ENCODE measurements at regions not wholly inside any gene's neighbourhood (a gene's known extent, or its start where the extent isn't known, plus 50 kb on each side); places are given as distances from the start of the nearest gene placed in this dataset.
"Not testable (repeated sequence)": the region's sequence is repeated elsewhere in the genome, so short reads cannot be mapped to it uniquely, and the experiment has no call there.

GRCh38 chr2:216992056-216992675 is 132.3 kb upstream of the TNP1 start:
- H3K9me3 ChIP-seq (replicated peaks; ENCODE audit: control insufficient read depth, low read depth, low read length) = no peaks in the 10 kb centered on the region
- H3K27me3 ChIP-seq (ENCODE audit: control insufficient read depth, insufficient read depth, low read length) = no peaks in the 10 kb centered on the region
- H3K27ac ChIP-seq (ENCODE audit: low read length) = peak overlapping the region; percentile 72
- no peak overlapping the region for H3K4me3 ChIP-seq (ENCODE audit: low read length)
- DNase-seq = peak; percentile 85
- peaks cover 49% of the 10 kb centered on the region for H3K4me1 ChIP-seq (ENCODE audit: control insufficient read depth, insufficient read depth, low read length)
- 20% methylated on average over 1 of the region's 3 CpGs for WGBS (ENCODE audit: insufficient coverage)
- H3K36me3 ChIP-seq (ENCODE audit: control insufficient read depth, insufficient read depth, low read length) = no peaks in the 10 kb centered on the region

- Histone ChIP-seq H3K27me3 (ENCODE audit: control insufficient read depth, insufficient read depth, low read length) (no peaks in the 10 kb centered on the region), H3K4me3 (ENCODE audit: low read length) (no peak overlapping the region), H3K4me1 (ENCODE audit: control insufficient read depth, insufficient read depth, low read length) (peaks cover 53% of the 10 kb centered on the region), H3K36me3 (ENCODE audit: control insufficient read depth, insufficient read depth, low read length) (no peaks in the 10 kb centered on the region), H3K27ac (ENCODE audit: low read length) (peak overlapping the region; percentile 72), H3K9me3 (replicated peaks; ENCODE audit: control insufficient read depth, low read depth, low read length) (no peaks in the 10 kb centered on the region)
- peak; percentile 89 for DNase-seq
- WGBS (ENCODE audit: insufficient coverage) = no CpG with 5 or more reads among the region's 1 CpG
Observed at GRCh38 chr2:216991563-216991962, 131.7 kb upstream of the TNP1 start.

GRCh38 chr2:216989340-216990129 is 129.7 kb upstream of the TNP1 start:
- H3K36me3 ChIP-seq (ENCODE audit: control insufficient read depth, insufficient read depth, low read length) = no peaks in the 10 kb centered on the region
- WGBS (ENCODE audit: insufficient coverage) = no CpG with 5 or more reads among the region's 5 CpGs
- peaks cover 54% of the 10 kb centered on the region for H3K4me1 ChIP-seq (ENCODE audit: control insufficient read depth, insufficient read depth, low read length)
- no peak overlapping the region for H3K27ac ChIP-seq (ENCODE audit: low read length)
- H3K9me3 ChIP-seq (replicated peaks; ENCODE audit: control insufficient read depth, low read depth, low read length) = no peaks in the 10 kb centered on the region
- DNase-seq = peak; percentile 64
- H3K27me3 ChIP-seq (ENCODE audit: control insufficient read depth, insufficient read depth, low read length) = peaks cover 2% of the 10 kb centered on the region
- no peak overlapping the region for H3K4me3 ChIP-seq (ENCODE audit: low read length)

- H3K36me3 ChIP-seq (ENCODE audit: control insufficient read depth, insufficient read depth, low read length) = no peaks in the 10 kb centered on the region
- 52% methylated on average over 5 of the region's 6 CpGs for WGBS (ENCODE audit: insufficient coverage)
- H3K4me1 ChIP-seq (ENCODE audit: control insufficient read depth, insufficient read depth, low read length) = peaks cover 45% of the 10 kb centered on the region
- H3K4me3 ChIP-seq (ENCODE audit: low read length) = no peak overlapping the region
- peak; percentile 98 for DNase-seq
- H3K27me3 ChIP-seq (ENCODE audit: control insufficient read depth, insufficient read depth, low read length) = peaks cover 2% of the 10 kb centered on the region
- H3K27ac ChIP-seq (ENCODE audit: low read length) = peak overlapping the region; percentile 91
- no peaks in the 10 kb centered on the region for H3K9me3 ChIP-seq (replicated peaks; ENCODE audit: control insufficient read depth, low read depth, low read length)
Observed at GRCh38 chr2:216987252-216987821, 127.5 kb upstream of the TNP1 start.

- Histone ChIP-seq H3K4me1 (ENCODE audit: control insufficient read depth, insufficient read depth, low read length) (peaks cover 31% of the 10 kb centered on the region), H3K4me3 (ENCODE audit: low read length) (no peak overlapping the region), H3K36me3 (ENCODE audit: control insufficient read depth, insufficient read depth, low read length) (no peaks in the 10 kb centered on the region), H3K27me3 (ENCODE audit: control insufficient read depth, insufficient read depth, low read length) (peaks cover 2% of the 10 kb centered on the region), H3K27ac (ENCODE audit: low read length) (peak overlapping the region; percentile 29), H3K9me3 (replicated peaks; ENCODE audit: control insufficient read depth, low read depth, low read length) (no peaks in the 10 kb centered on the region)
- DNase-seq = no peak
- WGBS (ENCODE audit: insufficient coverage) = 62% methylated on average over 13 of the region's 13 CpGs
Observed at GRCh38 chr2:216985658-216986141, 125.8 kb upstream of the TNP1 start.

GRCh38 chr2:216984937-216985336 is 125.1 kb upstream of the TNP1 start:
- Histone ChIP-seq H3K27me3 (ENCODE audit: control insufficient read depth, insufficient read depth, low read length) (peaks cover 2% of the 10 kb centered on the region), H3K27ac (ENCODE audit: low read length) (no peak overlapping the region), H3K4me3 (ENCODE audit: low read length) (no peak overlapping the region), H3K36me3 (ENCODE audit: control insufficient read depth, insufficient read depth, low read length) (no peaks in the 10 kb centered on the region), H3K4me1 (ENCODE audit: control insufficient read depth, insufficient read depth, low read length) (peaks cover 30% of the 10 kb centered on the region), H3K9me3 (replicated peaks; ENCODE audit: control insufficient read depth, low read depth, low read length) (no peaks in the 10 kb centered on the region)
- no peak for DNase-seq
- WGBS (ENCODE audit: insufficient coverage) = no CpG with 5 or more reads among the region's 2 CpGs

GRCh38 chr2:216981951-216982350 is 122.1 kb upstream of the TNP1 start:
- not testable (repeated sequence) for H3K36me3 ChIP-seq (ENCODE audit: control insufficient read depth, insufficient read depth, low read length); H3K27me3 ChIP-seq (ENCODE audit: control insufficient read depth, insufficient read depth, low read length); DNase-seq; H3K27ac ChIP-seq (ENCODE audit: low read length); H3K9me3 ChIP-seq (replicated peaks; ENCODE audit: control insufficient read depth, low read depth, low read length); H3K4me3 ChIP-seq (ENCODE audit: low read length)
- WGBS (ENCODE audit: insufficient coverage) = 80% methylated on average over 4 of the region's 7 CpGs
- peaks cover 11% of the 10 kb centered on the region for H3K4me1 ChIP-seq (ENCODE audit: control insufficient read depth, insufficient read depth, low read length)

- H3K4me1 ChIP-seq (ENCODE audit: control insufficient read depth, insufficient read depth, low read length); DNase-seq; H3K4me3 ChIP-seq (ENCODE audit: low read length); H3K36me3 ChIP-seq (ENCODE audit: control insufficient read depth, insufficient read depth, low read length); H3K27me3 ChIP-seq (ENCODE audit: control insufficient read depth, insufficient read depth, low read length); H3K9me3 ChIP-seq (replicated peaks; ENCODE audit: control insufficient read depth, low read depth, low read length); H3K27ac ChIP-seq (ENCODE audit: low read length): not testable (repeated sequence)
- 80% methylated on average over 1 of the region's 1 CpG for WGBS (ENCODE audit: insufficient coverage)
Observed at GRCh38 chr2:216980510-216980909, 120.6 kb upstream of the TNP1 start.

- 50% methylated on average over 5 of the region's 12 CpGs for WGBS (ENCODE audit: insufficient coverage)
- Histone ChIP-seq H3K9me3 (replicated peaks; ENCODE audit: control insufficient read depth, low read depth, low read length) (no peaks in the 10 kb centered on the region), H3K27ac (ENCODE audit: low read length) (peak overlapping the region; percentile 31), H3K4me3 (ENCODE audit: low read length) (no peak overlapping the region), H3K27me3 (ENCODE audit: control insufficient read depth, insufficient read depth, low read length) (no peaks in the 10 kb centered on the region), H3K36me3 (ENCODE audit: control insufficient read depth, insufficient read depth, low read length) (no peaks in the 10 kb centered on the region), H3K4me1 (ENCODE audit: control insufficient read depth, insufficient read depth, low read length) (peaks cover 11% of the 10 kb centered on the region)
- peak; percentile 71 for DNase-seq
Observed at GRCh38 chr2:216974321-216975302, 114.7 kb upstream of the TNP1 start.

All from muscle of leg (tissue), 3 donors.